GM23338 (cell line): ENCODE measurements at regions not wholly inside any gene's neighbourhood (a gene's known extent, or its start where the extent isn't known, plus 50 kb on each side); places are given as distances from the start of the nearest gene placed in this dataset.

Source experiments
- ATAC-seq: fragments of 200-7000 bp; cut with Tn5 transposase; 3 replicates; pipeline ENCODE4 v1.9.1; 2020
- DNase-seq: peaks from one replicate; pipeline ENCODE4 v3.0.0-alpha.2; 2015; ENCODE audit warnings: low spot score
- H2AFZ ChIP-seq: fragments of 200-600 bp; sonication (generic); 2 replicates; pipeline ENCODE4 v1.8.0; 2016; ENCODE audit warnings: antibody characterized with exemption, mild to moderate bottlenecking, moderate library complexity
- H3F3A ChIP-seq: fragments of 200-600 bp; sonication (generic); replicated peaks from 2 replicates; pipeline ENCODE4 v1.8.0; 2017; ENCODE audit warnings: antibody characterized with exemption, mixed run types, low read depth
- H3K27ac ChIP-seq: fragments of 200-600 bp; sonication (generic); 2 replicates; pipeline ENCODE4 v1.6.1; 2016; ENCODE audit warnings: low read depth
- H3K27me3 ChIP-seq: fragments of 200-600 bp; sonication (generic); 2 replicates; pipeline ENCODE4 v1.8.0; 2016; ENCODE audit warnings: mild to moderate bottlenecking, mixed run types, moderate library complexity; ENCODE audit not compliant: insufficient read depth
- H3K36me3 ChIP-seq: fragments of 200-600 bp; sonication (generic); 2 replicates; pipeline ENCODE4 v1.8.0; 2016; ENCODE audit warnings: mild to moderate bottlenecking; ENCODE audit not compliant: insufficient read depth
- H3K4me1 ChIP-seq: fragments of 200-600 bp; sonication (generic); 2 replicates; pipeline ENCODE4 v1.8.0; 2016; ENCODE audit warnings: mild to moderate bottlenecking, moderate library complexity; ENCODE audit not compliant: insufficient read depth
- H3K4me2 ChIP-seq: fragments of 200-600 bp; sonication (generic); 2 replicates; pipeline ENCODE4 v1.7.1; 2017; ENCODE audit warnings: mixed run types
- H3K4me3 ChIP-seq: fragments of 200-600 bp; sonication (generic); 2 replicates; pipeline ENCODE4 v1.6.1; 2016; ENCODE audit warnings: mixed run types
- H3K79me2 ChIP-seq: fragments of 200-600 bp; sonication (generic); replicated peaks from 2 replicates; pipeline ENCODE4 v1.8.0; 2017; ENCODE audit warnings: mild to moderate bottlenecking; ENCODE audit not compliant: insufficient read depth
- H3K9me2 ChIP-seq: fragments of 200-600 bp; sonication (generic); 2 replicates; pipeline ENCODE4 v1.8.0; 2017; ENCODE audit not compliant: insufficient read depth
- H4K20me1 ChIP-seq: fragments of 200-600 bp; sonication (generic); replicated peaks from 2 replicates; pipeline ENCODE4 v1.8.0; 2017; ENCODE audit warnings: mild to moderate bottlenecking; ENCODE audit not compliant: insufficient read depth
- H3K27ac Mint-ChIP-seq: 2 replicates; pipeline ENCODE4 v1.8.0; 2020; ENCODE audit warnings: inconsistent platforms, mild to moderate bottlenecking, moderate library complexity, mixed read lengths
- H3K27me3 Mint-ChIP-seq: 3 replicates; pipeline ENCODE4 v1.8.0; 2022; ENCODE audit warnings: low read depth, mild to moderate bottlenecking, moderate library complexity, mixed read lengths, inconsistent platforms; ENCODE audit not compliant: insufficient read depth, poor library complexity
- H3K36me3 Mint-ChIP-seq: 3 replicates; pipeline ENCODE4 v1.8.0; 2021; ENCODE audit warnings: low read depth, mild to moderate bottlenecking, inconsistent platforms, moderate library complexity, mixed read lengths
- H3K4me1 Mint-ChIP-seq: 3 replicates; pipeline ENCODE4 v1.8.0; 2020; ENCODE audit warnings: mild to moderate bottlenecking, inconsistent platforms, mixed read lengths
- H3K4me3 Mint-ChIP-seq: 3 replicates; pipeline ENCODE4 v1.8.0; 2021; ENCODE audit warnings: moderate library complexity, mild to moderate bottlenecking, inconsistent platforms, mixed read lengths
- H3K9me3 Mint-ChIP-seq: 3 replicates; pipeline ENCODE4 v1.8.0; 2020; ENCODE audit warnings: moderate library complexity, mild to moderate bottlenecking, inconsistent platforms, mixed read lengths
- CREB1 ChIP-seq: fragments of 250-450 bp; sonication (Bioruptor Pico); IDR thresholded peaks from 2 replicates; pipeline ENCODE4 v1.5.0; 2020; ENCODE audit warnings: low read depth, mild to moderate bottlenecking, moderate library complexity
- ETS1 ChIP-seq: IDR thresholded peaks from 2 replicates; pipeline ENCODE4 v1.6.1; 2016; ENCODE audit warnings: antibody characterized with exemption
- POLR2AphosphoS5 ChIP-seq: IDR thresholded peaks from 2 replicates; pipeline ENCODE4 v1.6.1; 2016; ENCODE audit warnings: antibody characterized with exemption, low read depth
- ZNF462 ChIP-seq: fragments of 250-450 bp; sonication (Bioruptor Pico); IDR thresholded peaks from 2 replicates; pipeline ENCODE4 v1.5.0; 2020; ENCODE audit warnings: mild to moderate bottlenecking, moderate library complexity

- Histone ChIP-seq H3K79me2 (no peaks in the 10 kb centered on the region), H3K36me3 (no peaks in the 10 kb centered on the region), H3K4me2 (no peak overlapping the region), H3K9me2 (0 out of 2 replicates have a peak, but pooled peaks cover 6% of the 10 kb centered on the region), H3K27me3 (no peaks in the 10 kb centered on the region), H3K4me1 (no peaks in the 10 kb centered on the region), H2AFZ (no peak overlapping the region), H4K20me1 (no peaks in the 10 kb centered on the region), H3K4me3 (no peak overlapping the region), H3K27ac (no peak overlapping the region), H3F3A (no peaks in the 10 kb centered on the region)
- H3K36me3 Mint-ChIP-seq: peaks cover 1% of the 10 kb centered on the region; the same call in 1 of the 3 replicates
- TF ChIP-seq CREB1 (CRISPR knock-in tag) (no peak), ZNF462 (no peak), ETS1 (no peak), POLR2AphosphoS5 (no peak)
- H3K27me3 Mint-ChIP-seq: peaks cover 2% of the 10 kb centered on the region
- no peak overlapping the region for H3K27ac Mint-ChIP-seq
- DNase-seq (no peak), ATAC-seq (no peak)
- H3K4me3 Mint-ChIP-seq: no peak overlapping the region
- H3K4me1 Mint-ChIP-seq: no peaks in the 10 kb centered on the region
- peaks cover 1% of the 10 kb centered on the region; the same call in 2 of the 3 replicates for H3K9me3 Mint-ChIP-seq
These were observed 137.3 kb upstream of the KIF2A start for GRCh38 chr5:62168506-62169281.
